DOHH2 (cell line): ENCODE measurements at regions not wholly inside any gene's neighbourhood (a gene's known extent, or its start where the extent isn't known, plus 50 kb on each side); places are given as distances from the start of the nearest gene placed in this dataset.

ENCODE experiments used
- EZH2phosphoT487 ChIP-seq: fragments of 200-600 bp; sonication (generic); IDR thresholded peaks from 2 replicates; pipeline ENCODE4 v1.6.1; 2017; ENCODE audit warnings: borderline replicate concordance, mild to moderate bottlenecking, antibody characterized with exemption, low read length, moderate library complexity, mixed read lengths
- TF ChIP-seq, protein P1 (sequence below): fragments of 200-600 bp; sonication (generic); IDR thresholded peaks from one replicate; pipeline ENCODE4 v1.5.1; 2014; ENCODE audit warnings: antibody characterized with exemption, mild to moderate bottlenecking, low read depth, low read length; ENCODE audit not compliant: poor library complexity, severe bottlenecking

DNA sequence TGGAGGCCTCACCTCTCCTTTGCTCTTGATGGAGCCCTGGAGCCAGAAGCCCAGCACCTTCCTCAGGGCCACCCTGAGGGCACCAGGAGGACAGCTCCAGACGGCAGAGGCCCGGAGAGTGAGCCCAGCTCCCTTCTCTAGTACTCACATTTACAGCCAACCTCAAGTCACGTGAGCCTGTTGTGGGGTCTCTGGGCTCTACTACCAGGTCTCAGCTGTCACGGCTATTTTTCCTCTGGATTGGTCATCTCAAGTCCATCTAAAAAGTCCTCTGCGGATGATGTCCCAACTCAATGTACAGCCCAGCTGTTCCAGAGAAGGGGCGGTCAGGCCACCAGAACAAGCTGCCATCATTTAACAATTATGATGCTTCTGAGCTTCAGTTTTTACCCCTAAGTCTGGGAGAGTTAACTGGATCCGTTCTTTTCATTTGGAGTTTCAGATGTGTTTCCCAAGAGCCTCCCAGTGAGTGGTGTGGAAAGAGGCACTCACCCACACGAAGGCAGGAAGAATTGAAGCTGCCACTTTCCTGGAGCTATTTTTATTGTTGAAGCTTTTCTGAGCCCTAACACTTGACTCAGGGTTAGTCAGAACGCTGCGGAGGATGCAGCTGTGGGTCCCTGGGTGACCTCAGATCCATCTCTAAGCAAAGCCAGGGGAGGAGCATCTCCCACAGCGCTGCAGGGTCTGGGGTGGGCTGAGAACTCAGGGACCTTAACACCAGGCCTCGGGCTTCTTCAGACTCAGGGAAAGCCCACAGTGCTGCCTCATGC lies 143.5 kb upstream of the UBL3 start:
- TF ChIP-seq, protein P1, sequence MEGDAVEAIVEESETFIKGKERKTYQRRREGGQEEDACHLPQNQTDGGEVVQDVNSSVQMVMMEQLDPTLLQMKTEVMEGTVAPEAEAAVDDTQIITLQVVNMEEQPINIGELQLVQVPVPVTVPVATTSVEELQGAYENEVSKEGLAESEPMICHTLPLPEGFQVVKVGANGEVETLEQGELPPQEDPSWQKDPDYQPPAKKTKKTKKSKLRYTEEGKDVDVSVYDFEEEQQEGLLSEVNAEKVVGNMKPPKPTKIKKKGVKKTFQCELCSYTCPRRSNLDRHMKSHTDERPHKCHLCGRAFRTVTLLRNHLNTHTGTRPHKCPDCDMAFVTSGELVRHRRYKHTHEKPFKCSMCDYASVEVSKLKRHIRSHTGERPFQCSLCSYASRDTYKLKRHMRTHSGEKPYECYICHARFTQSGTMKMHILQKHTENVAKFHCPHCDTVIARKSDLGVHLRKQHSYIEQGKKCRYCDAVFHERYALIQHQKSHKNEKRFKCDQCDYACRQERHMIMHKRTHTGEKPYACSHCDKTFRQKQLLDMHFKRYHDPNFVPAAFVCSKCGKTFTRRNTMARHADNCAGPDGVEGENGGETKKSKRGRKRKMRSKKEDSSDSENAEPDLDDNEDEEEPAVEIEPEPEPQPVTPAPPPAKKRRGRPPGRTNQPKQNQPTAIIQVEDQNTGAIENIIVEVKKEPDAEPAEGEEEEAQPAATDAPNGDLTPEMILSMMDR, result no peak
- TF ChIP-seq EZH2phosphoT487, result no peak
